ENCODE measurements at regions not wholly inside any gene's neighbourhood (a gene's known extent, or its start where the extent isn't known, plus 50 kb on each side); places are given as distances from the start of the nearest gene placed in this dataset.

DNA sequence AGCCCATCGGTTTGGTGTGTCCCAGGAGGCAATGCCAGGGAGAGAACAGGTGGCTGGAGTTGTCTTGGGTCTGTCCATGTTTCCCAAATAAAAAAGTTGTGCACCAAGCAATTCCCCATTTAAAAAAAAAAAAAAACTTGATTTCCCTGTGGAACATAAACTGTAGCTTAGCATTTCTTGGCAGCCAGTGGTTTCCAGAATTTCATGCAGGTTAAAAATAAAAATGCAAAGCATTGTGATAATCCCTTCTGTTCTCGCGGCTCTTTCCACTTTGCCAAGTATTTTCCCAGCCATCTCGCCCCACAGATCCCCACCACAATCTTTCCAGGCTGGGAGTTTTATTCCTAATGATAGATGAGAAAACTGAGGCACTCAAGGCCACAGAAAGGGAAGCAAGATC is 51.4 kb upstream of the MSX1 start:
- WGBS, 2 donors, result 69 to 71% methylated on average over 4 of the region's 4 CpGs
- H3K9me3 ChIP-seq, result peaks cover 0 to 9% (median 0%) of the 10 kb centered on the region in 3 donors
- intact Hi-C loops (cut with DNase I), result no loop called here
- H3K27me3 ChIP-seq, result peaks cover 0 to 12% (median 0%) of the 10 kb centered on the region in 4 donors
- H3K36me3 ChIP-seq, result no peaks in the 10 kb centered on the region
- DNase-seq, result no peak
- no peak overlapping the region for H3K4me3 ChIP-seq
- TF ChIP-seq POLR2A (IDR thresholded peaks at IDR 0.05), result no peak
- TF ChIP-seq, protein P1, sequence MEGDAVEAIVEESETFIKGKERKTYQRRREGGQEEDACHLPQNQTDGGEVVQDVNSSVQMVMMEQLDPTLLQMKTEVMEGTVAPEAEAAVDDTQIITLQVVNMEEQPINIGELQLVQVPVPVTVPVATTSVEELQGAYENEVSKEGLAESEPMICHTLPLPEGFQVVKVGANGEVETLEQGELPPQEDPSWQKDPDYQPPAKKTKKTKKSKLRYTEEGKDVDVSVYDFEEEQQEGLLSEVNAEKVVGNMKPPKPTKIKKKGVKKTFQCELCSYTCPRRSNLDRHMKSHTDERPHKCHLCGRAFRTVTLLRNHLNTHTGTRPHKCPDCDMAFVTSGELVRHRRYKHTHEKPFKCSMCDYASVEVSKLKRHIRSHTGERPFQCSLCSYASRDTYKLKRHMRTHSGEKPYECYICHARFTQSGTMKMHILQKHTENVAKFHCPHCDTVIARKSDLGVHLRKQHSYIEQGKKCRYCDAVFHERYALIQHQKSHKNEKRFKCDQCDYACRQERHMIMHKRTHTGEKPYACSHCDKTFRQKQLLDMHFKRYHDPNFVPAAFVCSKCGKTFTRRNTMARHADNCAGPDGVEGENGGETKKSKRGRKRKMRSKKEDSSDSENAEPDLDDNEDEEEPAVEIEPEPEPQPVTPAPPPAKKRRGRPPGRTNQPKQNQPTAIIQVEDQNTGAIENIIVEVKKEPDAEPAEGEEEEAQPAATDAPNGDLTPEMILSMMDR (IDR thresholded peaks at IDR 0.05), result no peak
- H3K27ac ChIP-seq, result no peak overlapping the region
- H3K4me1 ChIP-seq, result no peaks in the 10 kb centered on the region

DNA sequence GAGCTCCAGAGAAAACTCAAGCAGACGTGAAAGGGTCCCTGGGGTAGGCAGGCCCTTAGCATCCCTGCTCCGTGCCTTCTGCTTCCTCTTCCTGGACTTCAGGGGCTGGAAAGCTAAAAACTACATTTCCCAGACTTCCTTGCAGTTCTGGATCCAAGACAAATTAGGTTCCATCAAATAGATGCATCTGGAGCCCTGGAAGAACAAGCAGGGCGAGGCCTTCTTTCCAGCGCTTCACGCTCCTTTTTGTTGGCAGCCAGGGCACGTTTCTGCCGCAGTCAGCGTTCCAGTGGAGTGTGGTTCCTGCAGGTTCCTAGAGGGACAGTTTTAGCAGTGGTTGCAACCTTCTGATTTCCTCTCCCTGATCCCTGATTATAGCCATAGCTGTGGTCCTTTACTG is 53.6 kb upstream of the MSX1 start:
- Histone ChIP-seq H3K36me3 (no peaks in the 10 kb centered on the region), H3K9me3 (peaks cover 0 to 9% (median 0%) of the 10 kb centered on the region in 3 donors), H3K4me1 (no peaks in the 10 kb centered on the region), H3K27ac (no peak overlapping the region), H3K4me3 (no peak overlapping the region), H3K27me3 (peaks cover 0 to 7% (median 0%) of the 10 kb centered on the region in 4 donors)
- TF ChIP-seq POLR2A (IDR thresholded peaks at IDR 0.05), result no peak
- TF ChIP-seq, protein P1 (IDR thresholded peaks at IDR 0.05), result no peak
- DNase-seq, result no peak
- intact Hi-C loops (cut with DNase I), result no loop called here
- WGBS, 2 donors, result 29 to 35% methylated on average over 2 to 8 of the region's 8 CpGs

DNA sequence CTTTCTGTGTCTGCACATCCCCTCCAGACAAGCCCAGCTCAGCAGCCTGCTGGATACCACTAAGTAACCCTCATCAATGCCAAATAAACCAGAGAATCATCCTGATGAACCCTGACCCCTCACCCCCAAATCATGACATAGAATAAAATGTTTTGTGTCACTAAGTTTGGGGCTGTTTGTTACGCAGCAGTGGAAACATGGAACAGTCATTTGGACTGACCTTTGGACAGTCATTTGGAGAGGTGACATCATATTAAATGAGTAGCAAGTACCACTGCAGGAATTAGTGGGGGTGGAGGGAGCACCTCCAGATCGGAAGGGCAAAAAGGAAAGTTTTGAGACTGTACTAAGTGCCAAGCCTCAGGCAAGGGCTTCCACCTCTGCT is 55.6 kb upstream of the MSX1 start:
- H3K27ac ChIP-seq, result no peak overlapping the region

DNA sequence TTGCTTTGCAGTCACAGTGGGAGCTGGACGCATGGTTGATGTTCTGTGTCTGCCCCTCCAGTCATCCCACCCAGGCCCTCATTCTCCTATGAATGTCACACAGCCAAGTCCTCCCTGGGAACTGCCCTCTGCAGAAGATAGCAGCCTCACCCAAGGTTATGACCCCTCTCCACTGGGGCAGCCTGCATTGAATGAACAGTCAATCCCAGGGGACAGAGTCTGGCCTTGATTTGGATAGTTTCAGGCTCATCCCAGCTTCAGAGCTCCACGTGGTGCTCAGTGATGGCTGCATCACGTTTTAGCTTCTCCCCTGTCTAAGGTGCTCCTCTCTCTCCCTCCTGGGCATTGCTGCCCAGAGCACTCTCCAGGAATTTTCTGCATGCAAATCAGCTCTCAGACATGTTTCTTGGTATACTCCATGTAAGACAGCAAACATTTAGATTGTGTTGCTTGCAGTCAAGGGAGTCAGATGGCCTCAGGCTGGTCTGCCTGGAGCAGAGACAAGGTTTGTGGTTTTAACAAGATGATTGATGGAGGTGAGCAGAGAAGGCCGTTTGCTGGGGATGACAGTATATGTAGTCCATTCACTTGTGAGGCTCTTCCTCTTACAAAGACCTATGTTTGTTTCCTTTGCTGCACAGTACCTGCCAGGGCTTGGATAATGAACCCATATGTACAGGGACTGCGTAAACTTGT is 56.1 kb upstream of the MSX1 start:
- TF ChIP-seq, protein P1 (IDR thresholded peaks at IDR 0.05), result no peak
- no peak for TF ChIP-seq POLR2A (IDR thresholded peaks at IDR 0.05)
- Histone ChIP-seq H3K4me1 (no peaks in the 10 kb centered on the region), H3K4me3 (no peak overlapping the region), H3K36me3 (no peaks in the 10 kb centered on the region), H3K27ac (no peak overlapping the region), H3K9me3 (no peaks in the 10 kb centered on the region), H3K27me3 (no peaks in the 10 kb centered on the region)
- DNase-seq, result no peak
- WGBS, 2 donors, result 43 to 51% methylated on average over 5 of the region's 5 CpGs
- intact Hi-C loops (cut with DNase I), result no loop called here

More for the DNA sequence above, 55.6 kb upstream of the MSX1 start:
- DNase-seq, result no peak
- intact Hi-C loops (cut with DNase I), result no loop called here
- Histone ChIP-seq H3K4me3 (no peak overlapping the region), H3K27me3 (no peaks in the 10 kb centered on the region), H3K36me3 (no peaks in the 10 kb centered on the region), H3K4me1 (no peaks in the 10 kb centered on the region), H3K9me3 (no peaks in the 10 kb centered on the region)
- WGBS, 2 donors, result 90 to 94% methylated on average over 2 of the region's 2 CpGs
- TF ChIP-seq, protein P1 (IDR thresholded peaks at IDR 0.05), result no peak
- no peak for TF ChIP-seq POLR2A (IDR thresholded peaks at IDR 0.05)

DNA sequence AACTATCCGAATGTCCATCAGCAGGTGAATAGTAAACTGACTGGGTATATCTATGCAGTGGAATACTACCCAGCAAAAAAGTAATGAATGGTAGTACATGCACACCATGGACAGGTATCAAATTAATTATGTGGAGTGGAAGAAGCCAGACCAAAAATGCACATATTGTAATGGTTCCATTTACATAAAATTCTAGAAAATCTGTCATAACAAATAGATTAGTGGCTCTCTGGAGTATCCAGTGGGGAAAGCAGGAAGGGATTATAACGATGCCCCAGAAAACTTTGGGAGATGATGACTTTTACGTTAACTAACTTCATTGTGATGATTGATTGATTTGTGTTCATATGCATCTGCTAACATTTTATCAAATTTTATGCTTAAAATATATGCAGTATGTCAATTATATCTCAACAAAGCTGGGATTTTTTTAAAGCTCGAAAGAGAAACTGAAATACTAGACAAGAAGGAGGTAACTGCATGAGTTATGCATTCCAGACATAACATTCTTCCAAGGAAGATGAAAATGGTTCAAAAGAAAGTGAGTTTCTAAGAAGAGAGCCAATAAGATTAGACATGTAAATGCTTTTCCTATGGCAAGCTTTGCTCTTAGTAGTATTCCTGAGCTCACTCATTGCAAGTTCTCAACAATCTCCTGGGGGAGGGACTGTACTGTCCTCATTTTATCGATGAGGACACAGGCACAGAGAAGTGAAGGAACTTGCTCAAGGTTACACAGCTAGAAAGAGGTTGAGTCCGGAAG is 58.6 kb upstream of the MSX1 start:
- Histone ChIP-seq H3K27ac (no peak overlapping the region), H3K27me3 (no peaks in the 10 kb centered on the region), H3K36me3 (no peaks in the 10 kb centered on the region), H3K4me1 (no peaks in the 10 kb centered on the region), H3K9me3 (no peaks in the 10 kb centered on the region), H3K4me3 (no peak overlapping the region)
- TF ChIP-seq POLR2A (IDR thresholded peaks at IDR 0.05), result no peak
- TF ChIP-seq, protein P1 (IDR thresholded peaks at IDR 0.05), result no peak
- 73 to 83% methylated on average over 5 to 6 of the region's 6 CpGs for WGBS, 2 donors
- DNase-seq, result no peak
- intact Hi-C loops (cut with DNase I), result no loop called here

Data from esophagus squamous epithelium (tissue), 5 donors.